Stimulated activated CD4-positive, alpha-beta T cell treated with anti-CD3 and anti-CD28 coated beads, Interleukin-4, amount 100 ng/mL, for 1 hour (primary cell): ENCODE measurements at regions not wholly inside any gene's neighbourhood (a gene's known extent, or its start where the extent isn't known, plus 50 kb on each side); places are given as distances from the start of the nearest gene placed in this dataset.

Experiments used
- DNase-seq: peaks from one replicate; pipeline ENCODE4 v3.0.0-alpha.2; 2020

DNA sequence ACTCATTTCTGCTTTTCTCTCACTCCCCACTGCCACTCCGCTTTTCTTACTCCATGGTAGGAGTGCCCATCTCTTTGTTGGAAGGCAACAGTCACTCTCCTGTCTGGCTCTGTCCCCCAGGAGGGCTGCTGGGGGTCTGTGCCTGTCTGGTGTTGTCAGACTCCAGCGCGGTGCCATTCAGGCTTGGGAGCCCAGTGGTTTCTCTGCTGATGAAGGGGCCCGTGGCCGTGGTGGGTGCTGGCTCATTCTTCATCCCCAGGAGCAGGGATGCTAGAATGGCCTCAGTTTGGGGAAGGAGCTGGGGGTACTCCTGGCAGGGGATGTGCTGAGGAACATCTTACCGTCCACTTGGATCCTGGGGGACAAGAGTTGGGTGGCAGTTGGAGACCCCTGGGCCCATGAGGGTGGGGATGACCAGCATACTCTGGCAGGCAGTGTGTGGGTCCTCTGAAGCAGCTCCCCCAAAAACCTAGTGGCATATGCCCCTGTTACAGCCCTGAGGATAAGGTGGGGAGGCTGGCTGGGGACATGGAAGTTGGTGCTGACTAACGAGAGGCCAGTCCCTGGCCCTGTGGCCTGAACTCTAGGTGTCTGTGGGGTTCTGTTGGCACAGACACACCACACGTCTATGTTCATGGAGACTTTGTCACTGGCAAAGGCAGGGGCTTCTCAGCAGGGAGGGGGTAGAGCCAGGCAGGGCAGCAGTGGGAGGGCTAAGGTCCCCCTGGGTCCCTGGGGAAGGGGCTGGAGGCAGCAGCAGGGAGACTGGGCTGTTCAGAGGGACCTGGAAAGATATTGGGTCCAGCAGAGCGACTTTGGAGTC lies 102.8 kb upstream of the RET start:
- no peak for DNase-seq

DNA sequence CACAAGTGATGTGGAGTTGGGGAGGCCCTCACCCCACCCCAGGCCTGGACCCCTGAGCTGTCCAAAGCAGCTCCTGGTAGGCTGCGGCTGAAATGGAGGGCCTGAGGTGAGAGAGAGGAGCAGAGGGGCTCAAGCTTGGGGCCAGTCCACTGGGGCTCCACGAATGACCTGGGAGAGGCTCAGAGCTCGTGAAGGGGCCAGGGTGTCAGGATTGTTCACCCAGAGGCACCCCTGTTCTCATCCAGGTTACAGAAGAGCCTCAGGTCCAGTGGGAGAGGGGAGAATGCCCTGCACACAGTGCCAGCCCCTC lies 102.2 kb upstream of the RET start:
- DNase-seq = no peak

DNA sequence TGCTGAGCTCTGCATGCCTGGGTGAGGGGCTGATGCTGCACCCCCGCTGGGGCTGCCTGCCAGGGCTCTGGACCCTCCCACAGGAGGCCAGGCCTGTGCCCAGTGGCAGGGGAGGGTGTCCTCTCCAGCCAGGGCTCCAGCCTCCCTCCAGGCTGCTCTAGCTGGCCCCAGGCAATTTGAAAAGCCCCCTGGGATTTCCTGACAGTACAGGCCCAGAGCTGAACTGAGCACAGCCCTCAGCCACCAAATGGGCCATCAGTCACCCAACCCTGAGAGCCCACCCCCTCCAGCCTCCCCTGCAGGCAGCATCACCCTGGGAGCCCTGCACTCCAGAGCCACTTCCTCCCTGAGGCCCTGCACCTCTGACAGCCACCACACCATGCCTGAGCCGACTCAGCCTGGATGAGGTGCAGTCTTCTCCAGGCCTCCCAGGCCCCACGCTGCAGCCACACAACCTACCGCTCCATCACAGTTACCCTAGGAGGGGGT lies 101.8 kb upstream of the RET start:
- DNase-seq = no peak

DNA sequence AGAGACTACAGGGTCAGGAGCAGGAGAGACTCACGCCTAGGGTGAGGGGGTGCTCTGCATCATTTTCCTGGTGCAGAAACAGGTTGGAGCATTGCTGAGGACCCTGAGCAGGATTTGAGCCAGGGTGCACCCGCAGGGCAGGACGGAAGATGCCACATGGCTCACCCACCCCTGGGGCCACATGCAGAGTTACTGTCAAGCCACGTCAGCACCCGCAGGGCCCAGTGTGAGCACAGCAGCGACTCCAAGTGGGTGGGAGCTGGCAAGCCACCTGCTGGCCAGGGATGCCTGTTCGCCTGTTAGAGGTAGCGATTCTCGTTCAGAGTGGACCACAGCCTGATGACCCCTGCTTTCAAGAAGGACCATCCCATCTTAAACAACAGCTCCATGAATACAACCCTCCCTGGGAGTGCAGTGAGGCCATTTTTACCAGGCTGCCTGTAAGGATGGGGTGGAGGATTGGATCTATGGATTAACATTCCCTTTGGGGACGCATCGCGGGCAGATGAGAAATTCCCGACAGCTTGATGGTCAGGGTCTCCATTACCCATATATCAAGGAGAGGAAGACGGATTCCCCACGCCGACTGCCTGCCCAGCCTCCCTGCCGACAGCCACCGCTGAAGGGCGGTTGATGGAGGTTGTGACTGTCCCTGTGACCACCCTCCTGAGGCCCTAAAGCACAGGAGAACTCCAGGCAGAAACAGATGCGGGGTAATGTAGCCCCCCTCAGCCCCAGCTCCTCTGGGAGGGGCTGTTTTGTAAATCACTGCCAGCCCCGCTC lies 101.1 kb upstream of the RET start:
- peak; percentile 0 for DNase-seq

DNA sequence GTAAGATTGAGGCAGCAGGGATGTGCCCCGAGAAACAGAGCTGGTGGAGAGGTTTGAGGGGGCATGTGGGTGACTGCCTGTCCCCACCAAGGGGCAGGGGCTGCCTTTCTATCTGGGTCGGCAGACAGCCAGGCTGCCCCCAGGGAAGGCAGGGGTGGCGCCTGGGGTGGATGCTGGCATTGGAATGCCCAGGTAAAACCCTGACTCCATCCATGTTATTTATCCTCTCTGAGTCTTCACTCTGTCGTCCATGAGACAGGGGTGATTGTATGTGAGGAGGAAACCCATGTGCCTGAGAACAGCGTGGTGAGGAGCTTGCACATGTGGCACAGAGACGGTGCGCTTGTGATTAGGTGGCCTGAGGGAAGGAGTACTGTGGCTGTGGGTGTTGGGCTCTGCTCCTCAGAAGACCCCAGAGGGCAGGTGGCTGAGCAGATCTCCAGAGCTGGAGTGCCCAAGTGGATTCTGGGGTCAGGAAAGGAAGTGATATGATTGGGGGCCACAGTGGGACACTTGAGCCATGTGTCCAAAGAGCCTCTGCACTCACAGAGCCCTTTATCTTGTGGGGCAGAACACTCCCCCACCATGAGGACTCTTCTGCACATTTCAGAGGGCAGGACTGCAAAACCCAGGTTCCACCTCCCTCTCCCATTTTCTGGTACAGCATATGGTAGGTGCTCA lies 100.4 kb upstream of the RET start:
- no peak for DNase-seq

DNA sequence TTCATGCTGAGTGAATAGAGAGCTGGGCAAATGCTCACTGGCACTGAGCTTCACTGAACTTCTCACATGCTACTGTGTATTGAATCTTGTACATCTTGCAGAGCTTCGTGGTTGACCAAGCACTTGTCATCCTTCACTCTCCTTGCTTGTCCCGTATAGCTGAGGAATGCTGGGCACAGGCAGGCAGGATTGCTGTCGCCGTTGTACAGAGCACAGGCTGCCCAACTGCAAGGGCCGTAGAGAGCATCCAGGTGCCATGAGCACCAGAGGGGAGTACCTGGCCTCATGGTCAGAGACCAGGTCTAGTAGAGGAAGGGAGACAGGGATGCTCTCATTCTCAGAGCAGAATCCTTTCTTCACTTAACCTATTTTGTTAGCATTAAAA lies 99.8 kb upstream of the RET start:
- DNase-seq = no peak

DNA sequence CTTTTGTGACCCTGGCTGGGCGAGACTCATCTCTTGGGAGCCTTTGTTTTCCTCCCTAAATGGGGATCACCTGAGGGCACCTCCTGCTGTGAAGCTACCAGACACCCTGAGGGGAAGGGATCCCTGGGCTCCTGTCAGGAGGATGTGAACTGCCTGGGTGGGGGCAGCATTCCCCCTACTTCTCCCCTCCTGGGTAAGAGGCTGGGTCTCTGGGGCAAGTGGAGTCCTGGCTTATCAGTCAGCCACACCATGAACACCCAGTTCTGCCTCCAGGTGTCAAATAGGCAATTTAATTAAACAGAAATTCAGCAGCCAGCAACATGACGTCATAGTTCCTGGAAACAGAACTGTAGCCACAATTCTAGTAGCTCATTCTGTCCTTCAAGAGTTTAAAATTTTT lies 97.7 kb upstream of the RET start:
- no peak for DNase-seq

DNA sequence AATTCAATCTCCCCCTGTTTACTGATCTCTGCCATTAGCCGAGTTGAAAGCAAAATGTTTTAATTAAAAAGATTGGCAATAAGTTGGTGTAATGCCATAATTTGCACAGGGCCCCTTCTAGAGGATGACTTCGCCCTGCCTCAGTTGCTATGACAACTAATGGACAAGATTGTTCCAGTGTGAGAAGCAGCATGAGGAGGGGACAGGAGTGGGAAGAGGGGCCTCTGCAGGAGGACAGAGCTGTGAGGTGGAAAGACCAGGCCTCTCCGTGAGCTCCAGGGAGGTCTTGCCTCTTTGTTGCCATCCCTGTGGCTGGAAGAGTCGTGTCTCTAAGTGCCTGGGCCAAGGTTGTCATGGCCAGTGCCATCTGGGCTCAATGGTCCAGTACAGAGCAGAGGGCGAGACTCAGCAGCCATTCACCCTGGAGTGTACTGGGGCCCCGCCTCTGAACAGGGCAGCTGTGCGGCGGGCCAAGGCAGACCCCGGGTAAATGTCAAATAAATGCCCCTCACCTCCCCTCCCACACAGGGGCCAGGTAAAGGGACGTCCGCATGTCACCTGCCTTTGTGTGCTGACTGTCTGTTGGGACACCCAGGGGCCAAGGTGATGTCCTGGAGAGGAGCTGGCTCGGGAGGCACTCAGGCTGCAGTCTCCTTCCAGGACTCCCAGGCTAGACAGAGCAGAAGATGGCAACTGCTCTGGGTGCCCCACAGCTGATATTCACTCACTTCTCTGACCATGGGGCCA lies 97.0 kb upstream of the RET start:
- no peak for DNase-seq

DNA sequence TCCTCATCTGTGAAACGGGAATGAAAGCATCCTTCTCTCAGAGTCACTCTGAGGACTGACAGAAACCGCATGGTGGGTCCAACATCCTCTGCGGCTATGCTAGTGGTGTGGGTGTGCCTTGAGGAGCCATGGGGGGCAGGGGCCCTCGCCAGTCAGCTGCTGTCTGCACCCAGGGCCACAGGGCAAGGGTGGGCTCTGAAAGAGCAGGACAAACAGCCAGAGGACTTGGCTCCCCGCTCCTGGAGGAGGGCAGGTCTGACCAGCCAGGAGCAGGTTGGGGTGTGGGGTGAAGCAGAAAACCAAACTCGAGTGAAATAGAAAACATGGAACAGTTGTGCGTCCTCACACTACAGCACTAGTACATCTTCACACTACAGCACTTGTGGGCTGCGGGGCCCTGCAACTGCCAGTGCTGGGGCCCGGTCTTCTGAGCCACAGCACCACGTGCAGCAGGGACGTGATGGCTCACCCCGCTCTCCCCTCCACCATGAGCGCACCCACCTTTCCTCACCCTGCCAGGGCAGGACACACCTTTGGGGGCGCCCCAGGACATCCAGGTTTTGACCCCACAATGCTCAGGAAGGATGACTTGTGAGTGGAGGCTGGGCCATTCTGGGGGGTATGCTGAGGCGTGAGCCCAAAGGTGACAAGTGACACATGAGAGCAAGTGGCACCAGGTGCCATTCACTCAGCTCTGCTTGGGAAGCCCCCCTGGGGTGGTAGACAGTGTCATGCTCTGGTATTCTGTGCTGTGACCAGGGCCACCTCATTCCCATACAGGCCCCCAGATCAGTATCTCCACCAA lies 96.1 kb upstream of the RET start:
- DNase-seq = no peak

DNA sequence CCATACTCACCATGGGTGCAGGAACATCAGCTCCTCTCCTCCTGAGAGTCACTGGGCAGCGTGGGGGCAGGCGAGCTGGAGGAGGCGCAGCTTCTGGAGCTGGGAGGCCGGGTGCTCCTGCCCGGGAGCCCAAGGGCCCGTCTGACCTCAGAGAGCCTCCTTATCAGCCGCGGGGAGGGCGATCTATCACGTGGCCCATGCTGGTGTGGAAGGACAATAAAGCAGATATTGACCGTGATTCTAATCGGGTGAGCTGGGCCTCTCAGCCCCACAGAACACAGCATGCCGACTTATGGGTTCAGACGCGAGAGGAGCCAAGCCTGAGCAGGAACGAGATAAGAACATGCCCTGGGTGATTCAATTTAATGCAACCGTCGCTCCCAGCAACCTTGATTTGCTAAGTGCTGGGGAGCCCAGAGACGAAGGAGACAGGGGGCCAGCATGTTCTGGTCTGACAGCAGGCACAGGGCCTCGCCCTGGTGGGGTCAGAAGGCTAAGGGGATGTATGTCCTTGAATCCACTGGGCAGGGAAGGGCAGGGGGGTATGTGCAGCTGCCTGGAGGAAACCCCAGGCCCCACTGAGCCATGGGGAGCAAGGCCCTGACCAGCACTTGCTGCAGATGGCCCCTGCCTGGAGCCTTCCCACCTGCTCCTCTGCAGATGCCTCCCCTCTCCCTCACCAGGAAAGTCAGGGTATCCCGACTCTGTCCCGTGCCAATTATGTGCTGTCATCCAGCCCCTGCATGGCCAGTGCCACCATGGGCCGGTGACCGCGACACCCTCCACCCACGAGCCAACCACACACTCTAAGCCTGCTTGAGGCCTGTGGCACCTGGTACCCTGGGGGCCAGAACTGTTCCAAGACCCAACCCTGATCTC lies 95.3 kb upstream of the RET start:
- no peak for DNase-seq

DNA sequence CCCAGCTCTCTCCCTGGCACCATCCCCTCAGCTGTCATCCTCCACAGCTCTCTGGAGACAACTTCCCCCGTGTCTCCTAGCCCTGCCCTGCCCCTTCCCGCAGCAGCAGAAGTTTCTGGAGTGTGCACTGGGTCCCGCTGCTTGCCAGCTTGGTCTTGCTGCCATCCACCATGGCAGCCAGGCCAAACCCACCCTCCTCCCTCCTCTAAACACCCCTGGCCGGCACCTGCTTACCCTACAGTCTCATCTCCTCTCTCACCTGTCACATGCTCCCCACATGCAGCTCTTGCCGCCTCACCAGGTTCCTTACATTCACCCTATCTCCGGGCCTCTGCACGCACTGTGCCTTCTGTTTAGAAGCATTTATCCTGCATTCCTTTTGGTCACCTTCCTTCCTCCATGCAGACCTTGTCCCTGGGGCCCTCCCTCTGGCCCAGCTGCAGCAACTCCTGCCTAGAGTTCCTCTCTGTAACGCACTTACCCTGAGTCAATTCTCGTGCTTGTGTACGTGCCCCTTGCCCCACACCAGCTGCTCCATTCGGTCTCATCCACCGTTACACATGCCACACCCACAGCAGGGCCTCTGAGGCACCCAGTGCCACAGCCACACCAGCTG lies 93.9 kb upstream of the RET start:
- DNase-seq = no peak

DNA sequence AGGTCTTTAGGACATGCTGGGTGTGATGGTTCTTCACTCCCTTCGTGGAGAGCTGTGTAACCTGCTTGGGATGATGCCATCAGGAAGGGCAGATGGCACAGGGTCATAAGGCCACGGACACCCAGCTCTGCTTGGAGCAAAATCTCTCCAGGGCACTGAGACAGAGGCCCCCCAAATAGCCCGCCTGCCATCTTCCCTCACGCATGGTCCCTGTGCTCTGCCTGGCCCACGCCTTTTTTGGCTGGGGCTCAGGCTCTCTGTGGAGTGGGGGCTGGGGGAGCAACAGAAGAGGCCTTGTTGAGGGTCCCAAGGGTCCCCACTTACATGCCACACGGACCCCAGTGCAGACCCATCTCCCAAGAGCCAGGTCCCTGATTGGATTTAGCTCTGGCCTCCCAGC lies 93.3 kb upstream of the RET start:
- DNase-seq = no peak

DNA sequence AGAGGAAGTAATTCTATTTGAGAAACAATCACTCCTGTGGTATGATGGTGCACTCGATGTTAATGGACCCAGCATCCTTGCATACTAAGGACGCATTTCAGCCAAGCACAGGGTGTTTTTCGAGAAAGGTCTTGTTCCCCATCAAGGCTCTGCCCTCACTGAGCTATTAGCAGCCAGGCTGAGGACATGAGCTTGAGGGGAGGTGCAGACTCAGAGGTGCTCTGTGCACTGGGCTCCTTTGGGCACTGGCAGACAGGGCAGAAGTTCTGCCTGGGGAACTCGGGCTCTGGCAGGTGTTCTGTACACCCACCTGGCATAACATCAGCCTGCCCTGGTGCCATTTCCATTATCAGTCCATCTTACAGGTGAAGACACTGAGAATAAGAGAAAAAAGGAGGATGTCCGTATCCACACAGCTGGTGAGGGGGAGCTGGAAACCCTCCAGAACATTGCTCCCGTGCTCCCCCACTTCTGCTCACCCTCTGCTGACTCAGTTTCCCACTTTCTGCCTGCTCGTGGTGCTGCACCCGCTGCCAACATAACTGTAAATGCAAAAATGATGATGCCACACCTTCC lies 92.7 kb upstream of the RET start:
- no peak for DNase-seq

DNA sequence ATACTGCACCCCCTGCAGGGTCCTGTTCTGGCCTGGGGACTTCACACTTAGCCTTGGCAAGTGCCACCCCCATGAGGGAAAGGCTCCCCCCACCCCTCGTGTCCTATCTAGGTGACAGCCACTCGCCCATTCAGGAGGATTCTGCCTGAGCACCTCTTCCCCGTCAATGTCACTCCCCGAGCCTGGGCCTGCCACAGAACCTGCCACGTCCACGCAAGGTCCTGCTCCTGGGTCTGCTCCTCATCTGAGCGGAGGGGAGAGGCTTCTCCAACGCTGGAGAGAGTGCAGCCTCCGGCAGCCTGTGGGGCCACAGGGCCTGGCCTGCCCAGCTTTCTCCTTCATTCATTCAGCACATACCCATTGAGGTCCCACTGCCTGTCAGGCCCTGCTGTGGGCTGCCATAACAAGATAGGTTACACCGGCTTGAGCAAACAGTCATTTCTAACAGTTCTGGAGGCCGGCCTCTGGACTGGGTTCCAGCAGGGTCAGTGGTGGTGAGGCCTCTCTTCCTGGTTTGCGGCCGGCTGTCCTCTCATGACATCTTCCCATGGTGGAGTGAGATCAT lies 92.0 kb upstream of the RET start:
- no peak for DNase-seq

DNA sequence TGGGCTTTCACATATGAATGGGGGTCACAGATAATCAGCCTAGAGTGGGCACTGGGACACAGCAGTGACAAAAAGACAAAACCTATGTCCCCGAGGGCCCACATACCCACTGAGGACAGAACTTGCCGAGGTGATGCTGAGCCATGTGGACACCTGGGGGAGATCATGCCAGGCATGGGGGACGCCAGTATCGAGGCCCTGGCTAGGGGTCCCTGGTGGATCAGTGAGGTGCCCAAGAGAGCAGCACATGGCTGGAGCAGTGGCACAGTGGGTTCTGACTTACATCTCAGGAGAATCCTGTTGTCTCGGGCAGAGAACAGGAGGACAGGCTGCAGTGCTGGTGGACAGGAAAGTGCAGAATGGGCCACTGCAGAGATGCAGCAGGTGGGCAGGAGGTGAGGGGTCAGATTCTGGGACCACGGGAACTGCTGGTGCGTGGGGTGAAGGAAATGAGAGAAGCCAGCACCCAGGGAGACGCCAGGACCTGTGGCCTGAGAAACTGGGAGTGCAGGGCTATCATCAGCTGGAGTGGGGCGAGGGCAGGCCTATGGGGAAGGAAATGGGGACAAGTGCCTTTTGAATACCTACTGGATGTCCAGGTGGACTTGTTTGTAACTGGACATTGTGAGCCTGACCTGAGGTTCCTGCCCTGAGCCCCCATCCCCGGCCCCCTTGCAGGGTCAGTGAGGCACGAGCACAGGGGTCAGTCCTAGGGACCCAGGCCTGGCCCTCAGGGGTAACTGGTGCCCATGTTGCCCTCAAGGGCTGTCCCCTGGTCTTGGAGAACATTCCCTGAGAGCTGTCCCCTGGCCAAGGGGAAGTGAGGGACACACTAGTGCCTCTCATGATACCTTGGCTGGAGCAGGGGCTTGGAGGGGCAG lies 91.2 kb upstream of the RET start:
- DNase-seq = no peak

DNA sequence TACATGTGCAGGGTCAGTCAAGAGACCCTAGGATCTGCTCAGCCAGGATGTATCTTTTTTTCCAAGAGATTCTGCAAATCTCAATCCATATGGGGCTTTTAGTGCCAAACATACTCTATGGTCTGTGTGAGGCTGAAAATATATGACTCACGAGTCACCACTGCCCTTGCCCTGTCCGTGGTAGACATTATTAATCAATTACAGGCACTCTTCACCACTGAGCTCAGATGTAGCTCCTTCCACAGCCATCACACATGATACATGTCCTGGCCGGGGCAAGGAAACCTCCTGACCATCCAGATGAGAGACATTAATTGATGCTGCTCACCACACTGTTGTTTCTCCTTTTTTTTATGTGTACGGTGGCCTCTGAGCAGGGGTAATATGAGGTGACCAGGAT lies 90.2 kb upstream of the RET start:
- no peak for DNase-seq

DNA sequence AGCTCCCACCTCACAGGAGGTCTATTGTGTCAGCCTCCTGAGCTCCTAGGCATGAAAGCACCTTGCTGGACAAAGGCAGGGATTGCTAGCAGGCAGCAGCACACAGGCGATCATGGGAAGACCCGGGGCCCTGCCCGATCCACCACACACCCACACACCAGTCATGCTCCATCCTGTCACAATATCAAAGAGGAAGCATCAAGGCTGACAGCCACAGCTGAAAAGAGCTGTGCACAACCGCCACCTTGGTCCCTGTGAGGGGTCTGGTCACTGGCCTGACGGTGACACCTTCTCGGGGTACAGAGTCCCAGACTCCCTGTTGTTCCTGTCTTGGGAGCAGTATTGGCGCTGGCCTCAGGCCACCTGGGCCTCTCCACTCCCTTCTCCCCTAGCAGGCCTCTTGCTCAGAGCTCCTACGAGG lies 89.7 kb upstream of the RET start:
- no peak for DNase-seq

DNA sequence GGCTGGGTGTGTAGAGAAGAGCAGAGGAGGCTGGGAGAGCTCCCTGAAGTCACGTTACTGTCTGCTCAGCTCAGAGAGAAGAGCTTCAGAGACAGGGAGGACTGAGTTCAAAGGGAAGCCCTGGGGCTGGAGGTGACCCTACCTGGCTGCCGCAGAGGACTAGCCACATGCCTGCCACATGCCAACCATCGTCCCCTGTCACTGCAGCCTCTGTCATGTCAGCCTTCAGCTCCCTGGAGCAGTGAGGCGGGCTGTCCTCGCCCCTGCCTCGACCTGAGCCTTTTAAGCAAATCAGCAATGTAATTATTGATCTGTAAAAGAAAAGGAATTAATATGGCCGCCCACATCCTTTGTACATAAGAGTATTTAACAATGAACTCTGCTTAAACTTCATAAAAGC lies 89.3 kb upstream of the RET start:
- DNase-seq = no peak

DNA sequence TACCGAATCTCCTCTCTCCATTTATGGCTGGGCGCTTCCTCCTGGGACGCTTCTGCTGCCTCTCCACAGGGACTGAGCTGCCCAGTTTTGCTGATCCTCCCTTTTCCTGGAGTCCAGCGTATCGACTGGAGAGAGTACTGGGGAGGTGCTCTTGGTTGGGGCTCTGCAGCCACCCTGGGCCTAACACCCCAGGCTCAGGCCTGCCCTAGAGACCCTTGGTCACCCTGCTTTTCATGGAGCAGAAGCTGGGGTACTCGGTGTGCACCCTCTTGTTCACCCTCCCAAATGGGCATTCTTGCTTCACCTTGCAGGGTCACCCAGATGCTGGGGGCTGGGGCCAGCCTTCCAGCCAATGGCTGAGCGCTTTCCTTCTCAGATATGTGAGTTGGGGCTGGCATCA lies 88.8 kb upstream of the RET start:
- no peak for DNase-seq
